ENCODE measurements at regions not wholly inside any gene's neighbourhood (a gene's known extent, or its start where the extent isn't known, plus 50 kb on each side); places are given as distances from the start of the nearest gene placed in this dataset.

DNA sequence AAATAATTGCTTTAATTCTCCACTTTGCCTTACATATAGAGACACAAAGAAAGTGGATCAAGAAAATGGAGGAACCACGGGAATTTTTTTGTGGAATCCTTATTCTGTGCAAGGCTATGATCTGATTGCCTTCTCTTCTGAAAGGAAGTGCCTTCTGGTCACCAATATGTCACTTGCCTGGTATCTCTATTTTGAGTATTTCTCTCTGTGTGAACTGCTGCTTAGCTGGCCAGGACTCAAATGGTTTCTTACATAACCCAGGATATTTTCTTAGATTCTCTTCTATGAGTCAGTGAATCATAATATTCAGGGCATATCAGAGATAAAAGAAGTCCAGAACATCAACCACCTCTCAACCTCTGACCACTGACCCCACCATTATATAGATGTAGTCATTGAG is 156.1 kb downstream of the DIO2 start:
- TF ChIP-seq, protein P1, sequence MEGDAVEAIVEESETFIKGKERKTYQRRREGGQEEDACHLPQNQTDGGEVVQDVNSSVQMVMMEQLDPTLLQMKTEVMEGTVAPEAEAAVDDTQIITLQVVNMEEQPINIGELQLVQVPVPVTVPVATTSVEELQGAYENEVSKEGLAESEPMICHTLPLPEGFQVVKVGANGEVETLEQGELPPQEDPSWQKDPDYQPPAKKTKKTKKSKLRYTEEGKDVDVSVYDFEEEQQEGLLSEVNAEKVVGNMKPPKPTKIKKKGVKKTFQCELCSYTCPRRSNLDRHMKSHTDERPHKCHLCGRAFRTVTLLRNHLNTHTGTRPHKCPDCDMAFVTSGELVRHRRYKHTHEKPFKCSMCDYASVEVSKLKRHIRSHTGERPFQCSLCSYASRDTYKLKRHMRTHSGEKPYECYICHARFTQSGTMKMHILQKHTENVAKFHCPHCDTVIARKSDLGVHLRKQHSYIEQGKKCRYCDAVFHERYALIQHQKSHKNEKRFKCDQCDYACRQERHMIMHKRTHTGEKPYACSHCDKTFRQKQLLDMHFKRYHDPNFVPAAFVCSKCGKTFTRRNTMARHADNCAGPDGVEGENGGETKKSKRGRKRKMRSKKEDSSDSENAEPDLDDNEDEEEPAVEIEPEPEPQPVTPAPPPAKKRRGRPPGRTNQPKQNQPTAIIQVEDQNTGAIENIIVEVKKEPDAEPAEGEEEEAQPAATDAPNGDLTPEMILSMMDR (IDR thresholded peaks at IDR 0.05) = no peak
- TF ChIP-seq EP300 (IDR thresholded peaks at IDR 0.05) (no peak), POLR2A (IDR thresholded peaks at IDR 0.05) (no peak), POLR2AphosphoS5 (IDR thresholded peaks at IDR 0.05) (no peak)

Measured in stomach (tissue), 4 donors.